KMS-11 (cell line): ENCODE measurements at regions not wholly inside any gene's neighbourhood (a gene's known extent, or its start where the extent isn't known, plus 50 kb on each side); places are given as distances from the start of the nearest gene placed in this dataset.

ENCODE experiments used
- H2AFZ ChIP-seq: fragments of 200-600 bp; sonication (generic); 2 replicates; pipeline ENCODE4 v1.6.1; 2016; ENCODE audit warnings: antibody characterized with exemption, mixed run types, low read depth
- H3K27ac ChIP-seq: fragments of 200-600 bp; sonication (generic); 2 replicates; pipeline ENCODE4 v1.6.1; 2016; ENCODE audit warnings: mild to moderate bottlenecking, mixed run types
- H3K27me3 ChIP-seq: fragments of 200-600 bp; sonication (generic); 2 replicates; pipeline ENCODE4 v1.6.1; 2017; ENCODE audit warnings: mild to moderate bottlenecking, low read depth, mixed run types, moderate library complexity; ENCODE audit not compliant: insufficient read depth
- H3K36me3 ChIP-seq: fragments of 200-600 bp; sonication (generic); 2 replicates; pipeline ENCODE4 v1.6.1; 2017; ENCODE audit warnings: mild to moderate bottlenecking, mixed run types; ENCODE audit not compliant: insufficient read depth
- H3K4me1 ChIP-seq: fragments of 200-600 bp; sonication (generic); 2 replicates; pipeline ENCODE4 v1.6.1; 2016; ENCODE audit warnings: mild to moderate bottlenecking, low read depth, mixed run types; ENCODE audit not compliant: poor library complexity, severe bottlenecking
- H3K4me2 ChIP-seq: fragments of 200-600 bp; sonication (generic); 2 replicates; pipeline ENCODE4 v1.7.0; 2016; ENCODE audit warnings: mild to moderate bottlenecking, mixed run types
- H3K4me3 ChIP-seq: fragments of 200-600 bp; sonication (generic); IDR thresholded peaks from 2 replicates; pipeline ENCODE4 v1.6.1; 2017; ENCODE audit warnings: low read depth, low read length, mixed read lengths; ENCODE audit not compliant: insufficient read depth
- H3K79me2 ChIP-seq: fragments of 200-600 bp; sonication (generic); 2 replicates; pipeline ENCODE4 v1.6.1; 2016; ENCODE audit warnings: low read depth, mixed run types; ENCODE audit not compliant: insufficient read depth
- H3K9ac ChIP-seq: fragments of 200-600 bp; sonication (generic); 2 replicates; pipeline ENCODE4 v1.6.1; 2016; ENCODE audit warnings: mild to moderate bottlenecking, mixed run types
- H4K20me1 ChIP-seq: fragments of 200-600 bp; sonication (generic); 2 replicates; pipeline ENCODE4 v1.6.1; 2016; ENCODE audit warnings: mild to moderate bottlenecking, mixed run types; ENCODE audit not compliant: insufficient read depth
- TF ChIP-seq, protein P1 (sequence below): fragments of 200-600 bp; sonication (generic); conservative IDR thresholded peaks from 2 replicates; pipeline ENCODE4 v1.6.1; 2017; ENCODE audit warnings: low read depth, mild to moderate bottlenecking, antibody characterized with exemption, low read length, moderate library complexity, mixed read lengths

DNA sequence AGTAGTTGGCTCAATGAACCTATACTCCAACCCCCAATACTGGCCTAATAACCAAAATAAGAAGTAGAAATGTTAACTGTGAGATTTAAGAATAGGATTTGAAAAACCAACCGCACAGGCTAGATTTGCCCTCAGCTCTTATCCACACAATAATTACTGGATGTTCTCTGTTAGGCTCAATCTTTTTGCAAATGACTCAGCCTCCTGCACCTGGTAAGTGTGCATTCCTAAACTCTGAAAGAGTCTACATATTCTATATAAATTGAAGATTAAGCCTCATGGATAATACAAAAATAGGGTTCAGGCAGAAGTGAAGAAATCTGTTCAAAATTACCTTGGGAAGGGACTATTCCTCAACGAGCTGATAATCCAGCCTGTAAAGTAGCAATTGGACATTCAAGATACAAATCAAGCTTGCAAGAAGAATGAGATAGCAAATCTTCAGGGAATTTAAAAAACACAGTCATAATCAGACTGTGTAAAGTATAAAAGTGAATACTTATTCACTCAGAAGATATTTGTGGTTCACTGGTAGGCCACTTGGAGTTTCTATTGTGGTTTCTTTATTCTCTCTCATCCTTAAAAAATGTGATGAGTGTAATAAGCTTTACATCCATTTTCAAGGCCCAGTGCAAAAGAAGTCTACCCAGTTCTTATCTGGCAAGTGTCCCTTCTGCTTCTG lies 931.9 kb upstream of the SOX9 start:
- Histone ChIP-seq H3K36me3 (no peaks in the 10 kb centered on the region), H3K4me2 (peak overlapping the region; percentile 22), H3K27ac (no peak overlapping the region), H2AFZ (no peak overlapping the region), H3K4me3 (no peak overlapping the region), H4K20me1 (no peaks in the 10 kb centered on the region), H3K27me3 (no peaks in the 10 kb centered on the region), H3K4me1 (peaks cover 19% of the 10 kb centered on the region), H3K79me2 (no peaks in the 10 kb centered on the region), H3K9ac (no peak overlapping the region)
- TF ChIP-seq, protein P1, sequence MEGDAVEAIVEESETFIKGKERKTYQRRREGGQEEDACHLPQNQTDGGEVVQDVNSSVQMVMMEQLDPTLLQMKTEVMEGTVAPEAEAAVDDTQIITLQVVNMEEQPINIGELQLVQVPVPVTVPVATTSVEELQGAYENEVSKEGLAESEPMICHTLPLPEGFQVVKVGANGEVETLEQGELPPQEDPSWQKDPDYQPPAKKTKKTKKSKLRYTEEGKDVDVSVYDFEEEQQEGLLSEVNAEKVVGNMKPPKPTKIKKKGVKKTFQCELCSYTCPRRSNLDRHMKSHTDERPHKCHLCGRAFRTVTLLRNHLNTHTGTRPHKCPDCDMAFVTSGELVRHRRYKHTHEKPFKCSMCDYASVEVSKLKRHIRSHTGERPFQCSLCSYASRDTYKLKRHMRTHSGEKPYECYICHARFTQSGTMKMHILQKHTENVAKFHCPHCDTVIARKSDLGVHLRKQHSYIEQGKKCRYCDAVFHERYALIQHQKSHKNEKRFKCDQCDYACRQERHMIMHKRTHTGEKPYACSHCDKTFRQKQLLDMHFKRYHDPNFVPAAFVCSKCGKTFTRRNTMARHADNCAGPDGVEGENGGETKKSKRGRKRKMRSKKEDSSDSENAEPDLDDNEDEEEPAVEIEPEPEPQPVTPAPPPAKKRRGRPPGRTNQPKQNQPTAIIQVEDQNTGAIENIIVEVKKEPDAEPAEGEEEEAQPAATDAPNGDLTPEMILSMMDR: no peak

DNA sequence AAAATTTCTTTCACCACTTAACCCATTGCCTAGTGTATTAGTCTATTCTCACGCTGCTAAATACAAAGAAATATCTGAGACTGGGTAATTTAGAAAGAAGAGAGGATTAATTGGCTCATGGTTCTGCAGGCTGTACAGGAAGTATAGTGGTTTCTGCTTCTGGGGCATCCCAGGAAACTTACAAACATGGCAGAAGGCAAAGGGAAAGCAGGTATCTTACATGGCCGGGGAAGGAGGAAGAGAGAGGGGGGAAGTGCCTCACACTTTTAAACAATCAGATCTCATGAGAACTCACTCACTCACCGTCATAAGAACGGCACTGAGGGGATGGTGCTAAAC lies 931.4 kb upstream of the SOX9 start:
- Histone ChIP-seq H3K27ac (no peak overlapping the region), H3K4me3 (no peak overlapping the region), H3K36me3 (no peaks in the 10 kb centered on the region), H3K4me2 (peak overlapping the region; percentile 22; the same call in 1 of the 2 replicates), H4K20me1 (no peaks in the 10 kb centered on the region), H3K4me1 (peaks cover 19% of the 10 kb centered on the region), H3K79me2 (no peaks in the 10 kb centered on the region), H3K9ac (no peak overlapping the region), H2AFZ (no peak overlapping the region), H3K27me3 (no peaks in the 10 kb centered on the region)
- TF ChIP-seq, protein P1: no peak

DNA sequence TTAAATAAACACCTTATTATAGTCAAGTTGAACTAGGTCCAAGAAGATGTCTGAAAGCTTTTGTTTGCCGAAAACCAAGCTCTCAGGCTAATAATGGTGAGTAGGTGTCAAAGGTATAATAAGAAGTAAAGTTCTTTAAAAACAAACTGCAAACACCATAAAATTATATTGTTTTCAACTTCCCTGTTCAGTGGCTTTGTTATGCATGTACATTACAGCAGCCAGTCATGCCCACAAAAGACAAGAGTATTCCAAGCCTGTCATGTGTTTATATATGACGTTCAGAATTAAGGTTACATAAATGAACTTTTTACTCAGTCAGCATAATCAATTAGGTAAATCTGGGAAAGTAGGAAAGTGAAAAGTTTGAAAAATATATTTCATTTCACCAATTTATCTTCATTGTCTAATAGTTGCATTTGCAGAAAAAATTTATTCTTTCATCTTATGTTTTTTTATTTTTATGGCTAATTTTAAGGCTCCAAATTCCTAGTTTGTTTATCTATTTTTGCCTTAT lies 928.7 kb upstream of the SOX9 start:
- Histone ChIP-seq H3K4me3 (no peak overlapping the region), H3K9ac (no peak overlapping the region), H3K4me2 (no peak overlapping the region), H3K79me2 (no peaks in the 10 kb centered on the region), H4K20me1 (no peaks in the 10 kb centered on the region), H3K4me1 (peaks cover 19% of the 10 kb centered on the region), H3K27ac (no peak overlapping the region), H3K27me3 (no peaks in the 10 kb centered on the region), H3K36me3 (no peaks in the 10 kb centered on the region), H2AFZ (no peak overlapping the region)
- TF ChIP-seq, protein P1: no peak

DNA sequence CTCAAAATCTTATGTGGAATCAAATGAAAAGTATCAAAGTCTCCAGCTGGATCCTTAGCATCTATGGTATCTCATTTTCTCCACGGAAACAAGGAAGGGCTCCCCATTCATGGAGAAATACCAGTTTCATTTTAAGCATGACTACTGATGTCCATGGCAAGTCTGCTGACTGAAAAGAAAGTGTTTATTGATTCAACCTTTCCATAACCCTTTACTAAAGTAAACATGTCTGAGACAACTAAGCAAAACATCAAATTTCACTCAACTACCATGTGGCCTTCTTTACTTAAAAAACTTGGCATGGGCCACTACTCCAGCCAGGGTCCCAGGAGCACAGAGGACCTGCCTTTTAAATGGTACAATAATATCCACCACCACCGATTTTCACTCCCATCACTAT lies 928.0 kb upstream of the SOX9 start:
- Histone ChIP-seq H3K36me3 (no peaks in the 10 kb centered on the region), H3K4me3 (no peak overlapping the region)

More for the DNA sequence above, 928.0 kb upstream of the SOX9 start:
- no peak overlapping the region for H2AFZ ChIP-seq
- no peak overlapping the region for H3K4me2 ChIP-seq
- TF ChIP-seq, protein P1: no peak
- H3K27ac ChIP-seq: no peak overlapping the region
- no peaks in the 10 kb centered on the region for H4K20me1 ChIP-seq
- H3K79me2 ChIP-seq: no peaks in the 10 kb centered on the region
- no peak overlapping the region for H3K9ac ChIP-seq
- no peaks in the 10 kb centered on the region for H3K27me3 ChIP-seq
- H3K4me1 ChIP-seq: peaks cover 19% of the 10 kb centered on the region
